Liver (tissue), 3 donors: ENCODE measurements at regions not wholly inside any gene's neighbourhood (a gene's known extent, or its start where the extent isn't known, plus 50 kb on each side); places are given as distances from the start of the nearest gene placed in this dataset.

Experiments used
- FOXA1 ChIP-seq: IDR thresholded peaks from 2 replicates; pipeline ENCODE4 v1.6.1; 2016; ENCODE audit warnings: antibody characterized with exemption
- GABPA ChIP-seq, 2 donors: IDR thresholded peaks in 1 of 2; conservative IDR thresholded peaks in 1 of 2; 2 replicates each; pipeline ENCODE4 v1.6.1; 2016; ENCODE audit warnings: antibody characterized with exemption in 2 of 2, mild to moderate bottlenecking in 1 of 2, moderate library complexity in 1 of 2
- HNF4G ChIP-seq: IDR thresholded peaks from 2 replicates; pipeline ENCODE4 v1.6.1; 2016; ENCODE audit warnings: antibody characterized with exemption
- JUND ChIP-seq, 2 donors: IDR thresholded peaks; 2 replicates each; pipeline ENCODE4 v1.6.1; 2016; ENCODE audit warnings: antibody characterized with exemption in 2 of 2
- NR2F2 ChIP-seq: IDR thresholded peaks from 2 replicates; pipeline ENCODE4 v1.6.1; 2016; ENCODE audit warnings: antibody characterized with exemption
- RAD21 ChIP-seq, 2 donors: IDR thresholded peaks; 2 replicates each; pipeline ENCODE4 v1.6.1; 2016; ENCODE audit warnings: antibody characterized with exemption in 2 of 2, mild to moderate bottlenecking in 2 of 2
- SP1 ChIP-seq: IDR thresholded peaks from 2 replicates; pipeline ENCODE4 v1.6.1; 2018; ENCODE audit warnings: antibody characterized with exemption, mild to moderate bottlenecking
- TAF1 ChIP-seq: conservative IDR thresholded peaks from 2 replicates; pipeline ENCODE4 v1.6.1; 2016; ENCODE audit warnings: antibody characterized with exemption, mild to moderate bottlenecking
- TF ChIP-seq, protein P1 (sequence below): IDR thresholded peaks from 2 replicates; pipeline ENCODE4 v1.6.1; 2016; ENCODE audit warnings: antibody characterized with exemption
- TF ChIP-seq, protein P2 (sequence below): fragments of 150-350 bp; IDR thresholded peaks from 2 replicates; pipeline ENCODE4 v1.5.1; 2017; ENCODE audit warnings: improper control_type of control experiment, low read depth, low read length; ENCODE audit not compliant: missing input control
- TF ChIP-seq, protein P3 (sequence below): IDR thresholded peaks from 2 replicates; pipeline ENCODE4 v1.6.1; 2016; ENCODE audit warnings: antibody characterized with exemption, mild to moderate bottlenecking
- TF ChIP-seq, protein P4 (sequence below): IDR thresholded peaks from 2 replicates; pipeline ENCODE4 v1.6.1; 2016; ENCODE audit warnings: antibody characterized with exemption
- donor health status: healthy.
- donor health status: healthy.

DNA sequence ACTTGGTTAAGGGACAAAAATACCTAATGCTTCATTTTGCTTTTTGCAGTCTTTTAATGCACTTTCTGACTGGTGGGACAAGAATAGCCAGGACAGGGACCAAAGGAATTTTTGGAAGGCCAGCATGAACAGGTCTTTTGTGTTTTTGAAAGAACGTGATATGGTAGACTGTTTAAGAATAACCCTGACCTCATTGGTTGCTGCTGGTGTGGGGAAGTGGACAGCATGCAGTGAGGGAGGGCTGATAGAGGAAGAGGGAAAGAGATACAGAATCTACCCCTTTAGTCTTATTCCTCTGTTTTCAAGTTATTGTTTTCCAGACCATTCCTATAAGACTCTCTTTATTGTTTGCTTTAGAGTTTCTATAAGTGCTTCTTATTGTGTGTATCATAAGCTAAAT is 816.2 kb downstream of the CDH11 start:
- TF ChIP-seq JUND (IDR thresholded peaks at IDR 0.05): no peak
- TF ChIP-seq, protein P1, sequence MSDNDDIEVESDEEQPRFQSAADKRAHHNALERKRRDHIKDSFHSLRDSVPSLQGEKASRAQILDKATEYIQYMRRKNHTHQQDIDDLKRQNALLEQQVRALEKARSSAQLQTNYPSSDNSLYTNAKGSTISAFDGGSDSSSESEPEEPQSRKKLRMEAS: no peak
- TF ChIP-seq RAD21 (IDR thresholded peaks at IDR 0.05): no peak
- no peak for TF ChIP-seq TAF1
- TF ChIP-seq, protein P2, sequence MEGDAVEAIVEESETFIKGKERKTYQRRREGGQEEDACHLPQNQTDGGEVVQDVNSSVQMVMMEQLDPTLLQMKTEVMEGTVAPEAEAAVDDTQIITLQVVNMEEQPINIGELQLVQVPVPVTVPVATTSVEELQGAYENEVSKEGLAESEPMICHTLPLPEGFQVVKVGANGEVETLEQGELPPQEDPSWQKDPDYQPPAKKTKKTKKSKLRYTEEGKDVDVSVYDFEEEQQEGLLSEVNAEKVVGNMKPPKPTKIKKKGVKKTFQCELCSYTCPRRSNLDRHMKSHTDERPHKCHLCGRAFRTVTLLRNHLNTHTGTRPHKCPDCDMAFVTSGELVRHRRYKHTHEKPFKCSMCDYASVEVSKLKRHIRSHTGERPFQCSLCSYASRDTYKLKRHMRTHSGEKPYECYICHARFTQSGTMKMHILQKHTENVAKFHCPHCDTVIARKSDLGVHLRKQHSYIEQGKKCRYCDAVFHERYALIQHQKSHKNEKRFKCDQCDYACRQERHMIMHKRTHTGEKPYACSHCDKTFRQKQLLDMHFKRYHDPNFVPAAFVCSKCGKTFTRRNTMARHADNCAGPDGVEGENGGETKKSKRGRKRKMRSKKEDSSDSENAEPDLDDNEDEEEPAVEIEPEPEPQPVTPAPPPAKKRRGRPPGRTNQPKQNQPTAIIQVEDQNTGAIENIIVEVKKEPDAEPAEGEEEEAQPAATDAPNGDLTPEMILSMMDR: no peak
- no peak for TF ChIP-seq HNF4G
- TF ChIP-seq SP1: no peak
- TF ChIP-seq GABPA (IDR thresholded peaks at IDR 0.05 in 1 of 2, conservative IDR thresholded peaks at IDR 0.05 in 1 of 2): no peak
- TF ChIP-seq, protein P3, sequence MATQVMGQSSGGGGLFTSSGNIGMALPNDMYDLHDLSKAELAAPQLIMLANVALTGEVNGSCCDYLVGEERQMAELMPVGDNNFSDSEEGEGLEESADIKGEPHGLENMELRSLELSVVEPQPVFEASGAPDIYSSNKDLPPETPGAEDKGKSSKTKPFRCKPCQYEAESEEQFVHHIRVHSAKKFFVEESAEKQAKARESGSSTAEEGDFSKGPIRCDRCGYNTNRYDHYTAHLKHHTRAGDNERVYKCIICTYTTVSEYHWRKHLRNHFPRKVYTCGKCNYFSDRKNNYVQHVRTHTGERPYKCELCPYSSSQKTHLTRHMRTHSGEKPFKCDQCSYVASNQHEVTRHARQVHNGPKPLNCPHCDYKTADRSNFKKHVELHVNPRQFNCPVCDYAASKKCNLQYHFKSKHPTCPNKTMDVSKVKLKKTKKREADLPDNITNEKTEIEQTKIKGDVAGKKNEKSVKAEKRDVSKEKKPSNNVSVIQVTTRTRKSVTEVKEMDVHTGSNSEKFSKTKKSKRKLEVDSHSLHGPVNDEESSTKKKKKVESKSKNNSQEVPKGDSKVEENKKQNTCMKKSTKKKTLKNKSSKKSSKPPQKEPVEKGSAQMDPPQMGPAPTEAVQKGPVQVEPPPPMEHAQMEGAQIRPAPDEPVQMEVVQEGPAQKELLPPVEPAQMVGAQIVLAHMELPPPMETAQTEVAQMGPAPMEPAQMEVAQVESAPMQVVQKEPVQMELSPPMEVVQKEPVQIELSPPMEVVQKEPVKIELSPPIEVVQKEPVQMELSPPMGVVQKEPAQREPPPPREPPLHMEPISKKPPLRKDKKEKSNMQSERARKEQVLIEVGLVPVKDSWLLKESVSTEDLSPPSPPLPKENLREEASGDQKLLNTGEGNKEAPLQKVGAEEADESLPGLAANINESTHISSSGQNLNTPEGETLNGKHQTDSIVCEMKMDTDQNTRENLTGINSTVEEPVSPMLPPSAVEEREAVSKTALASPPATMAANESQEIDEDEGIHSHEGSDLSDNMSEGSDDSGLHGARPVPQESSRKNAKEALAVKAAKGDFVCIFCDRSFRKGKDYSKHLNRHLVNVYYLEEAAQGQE: no peak
- no peak for TF ChIP-seq NR2F2
- no peak for TF ChIP-seq FOXA1
- TF ChIP-seq, protein P4, sequence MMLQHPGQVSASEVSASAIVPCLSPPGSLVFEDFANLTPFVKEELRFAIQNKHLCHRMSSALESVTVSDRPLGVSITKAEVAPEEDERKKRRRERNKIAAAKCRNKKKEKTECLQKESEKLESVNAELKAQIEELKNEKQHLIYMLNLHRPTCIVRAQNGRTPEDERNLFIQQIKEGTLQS: no peak
